HepG2 (cell line): ENCODE measurements at regions not wholly inside any gene's neighbourhood (a gene's known extent, or its start where the extent isn't known, plus 50 kb on each side); places are given as distances from the start of the nearest gene placed in this dataset.
A peak's percentile ranks its signal among the peaks of the same experiment; 100 is the strongest.

Experiments
- ATAC-seq: fragments of 200-7000 bp; cut with Tn5 transposase; 3 replicates; pipeline ENCODE4 v1.9.1; 2020; ENCODE audit warnings: mild to moderate bottlenecking, moderate library complexity
- BruUV-seq: library from RNA; stranded (reverse); fragments of 400-500 nt; replicated peaks from 2 replicates; lab custom pipeline; 2021; lab: Mats Ljungman, UMichigan
- CTCF ChIA-PET: fragments of 300-600 bp; formaldehyde crosslinking; extraction: SDS; loops from one replicate; lab custom pipeline; 2021; ENCODE audit warnings: low total read pairs, inconsistent platforms, low intra/inter-chr PET ratio; lab: Yijun Ruan, JAX
- POLR2A ChIA-PET: fragments of 350-600 bp; sonication (Branson Sonifier 250); formaldehyde crosslinking; loops from one replicate; lab custom pipeline; 2020; ENCODE audit warnings: antibody characterized with exemption, inconsistent platforms; lab: Yijun Ruan, JAX
- DNase-seq: peaks from one replicate; pipeline ENCODE4 v3.0.0-alpha.2; 2015; ENCODE audit warnings: low spot score
- FAIRE-seq: peaks from 3 replicates; lab custom pipeline; 2011; peaks lifted over from hg19 to GRCh38; lab: Jason Lieb, UNC
- H2AFZ ChIP-seq: one replicate; pipeline ENCODE4 v1.6.1; 2011; ENCODE audit warnings: low read length, inconsistent platforms
- H3K27ac ChIP-seq: fragments of 300-600 bp; 3 replicates; pipeline ENCODE4 v1.8.0; 2011; ENCODE audit warnings: mixed run types, mild to moderate bottlenecking, mixed read lengths, low read length, inconsistent platforms; ENCODE audit not compliant: insufficient read depth; ENCODE audit errors: extremely low read length
- H3K27me3 ChIP-seq, 2 experiments: fragments of 200-600 bp in 1 of 2; 2 replicates in 1 of 2; 3 replicates in 1 of 2; pipeline versions ENCODE4 v1.6.0 to v1.8.0; 2011; ENCODE audit warnings: low read length in 2 of 2, mild to moderate bottlenecking in 2 of 2, moderate library complexity in 2 of 2, inconsistent platforms in 1 of 2; ENCODE audit not compliant: insufficient read depth in 2 of 2, control insufficient read depth in 1 of 2
- H3K36me3 ChIP-seq, 2 experiments: fragments of 200-600 bp in 1 of 2; replicated peaks in 1 of 2; 2 replicates in 1 of 2; 3 replicates in 1 of 2; pipeline versions ENCODE4 v1.5.1 to v1.8.0; 2011; ENCODE audit warnings: low read length in 2 of 2, inconsistent platforms in 1 of 2; ENCODE audit not compliant: insufficient read depth in 2 of 2, control insufficient read depth in 1 of 2
- H3K4me1 ChIP-seq: 2 replicates; pipeline ENCODE4 v1.5.1; 2012; ENCODE audit warnings: low read length, inconsistent platforms; ENCODE audit not compliant: insufficient read depth
- H3K4me2 ChIP-seq: 2 replicates; pipeline ENCODE4 v1.6.0; 2011; ENCODE audit warnings: low read depth, low read length, inconsistent platforms
- H3K4me3 ChIP-seq, 3 experiments: fragments of 200-600 bp in 1 of 3; sonication (generic), shearing (Covaris generic) in 1 of 3; replicated peaks in 1 of 3; 2 replicates each; pipeline ENCODE4 v1.5.1; 2011 to 2016; ENCODE audit warnings: low read length in 3 of 3, inconsistent platforms in 2 of 3, low read depth in 2 of 3, mild to moderate bottlenecking in 2 of 3, control low read depth in 1 of 3, mixed read lengths in 1 of 3; ENCODE audit not compliant: insufficient read depth in 1 of 3
- H3K79me2 ChIP-seq: one replicate; pipeline ENCODE4 v1.6.1; 2011; ENCODE audit warnings: low read length, inconsistent platforms; ENCODE audit not compliant: insufficient read depth
- H3K9ac ChIP-seq: 2 replicates; pipeline ENCODE4 v1.6.0; 2011; ENCODE audit warnings: mild to moderate bottlenecking, low read depth, low read length, inconsistent platforms; ENCODE audit not compliant: insufficient read depth
- H3K9me3 ChIP-seq: 2 replicates; pipeline ENCODE4 v1.5.1; 2012; ENCODE audit warnings: mild to moderate bottlenecking, low read length
- H4K20me1 ChIP-seq: 2 replicates; pipeline ENCODE4 v1.6.0; 2011; ENCODE audit warnings: inconsistent platforms, mild to moderate bottlenecking, low read length, moderate library complexity; ENCODE audit not compliant: insufficient read depth
- ARNT ChIP-seq: fragments of 450-650 bp; IDR thresholded peaks from 2 replicates; pipeline ENCODE4 v1.6.1; 2017
- ATF7 ChIP-seq, 2 experiments: fragments of 450-650 bp in 1 of 2; sonication (generic) in 1 of 2; formaldehyde crosslinking in 1 of 2; IDR thresholded peaks; 2 replicates each; pipeline versions ENCODE4 v1.4.0 to v1.6.1; 2016 to 2020; ENCODE audit warnings: antibody characterized with exemption in 1 of 2, mild to moderate bottlenecking in 1 of 2, missing genetic modification reagents in 1 of 2
- CBX5 ChIP-seq: sonication (generic); formaldehyde crosslinking; IDR thresholded peaks from 2 replicates; pipeline ENCODE4 v1.4.0; 2020; ENCODE audit warnings: missing genetic modification reagents, borderline replicate concordance
- DMAP1 ChIP-seq: IDR thresholded peaks from 2 replicates; pipeline ENCODE4 v1.6.1; 2016
- ELF4 ChIP-seq: sonication (generic); formaldehyde crosslinking; IDR thresholded peaks from 2 replicates; pipeline ENCODE4 v1.5.0; 2020; ENCODE audit warnings: missing genetic modification reagents, mild to moderate bottlenecking, moderate library complexity, borderline replicate concordance
- FIP1L1 ChIP-seq: fragments of 200-400 bp; formaldehyde crosslinking; IDR thresholded peaks from 2 replicates; pipeline ENCODE4 v1.6.1; 2018; ENCODE audit warnings: low read depth, mild to moderate bottlenecking, low read length, moderate library complexity, borderline replicate concordance; ENCODE audit not compliant: insufficient read depth
- FOXA1 ChIP-seq, 2 experiments: fragments of 450-650 bp in 1 of 2; sonication (generic) in 1 of 2; formaldehyde crosslinking in 1 of 2; IDR thresholded peaks; 2 replicates each; pipeline versions ENCODE4 v1.4.0 to v1.6.1; 2016 to 2020; ENCODE audit warnings: missing genetic modification reagents in 1 of 2
- HMGA1 ChIP-seq: sonication (generic); formaldehyde crosslinking; conservative IDR thresholded peaks from 2 replicates; pipeline ENCODE4 v1.4.0; 2020; ENCODE audit warnings: missing genetic modification reagents
- HNRNPK ChIP-seq: fragments of 200-400 bp; formaldehyde crosslinking; IDR thresholded peaks from 2 replicates; pipeline ENCODE4 v1.6.1; 2018; ENCODE audit warnings: low read length, low read depth, moderate library complexity, mild to moderate bottlenecking; ENCODE audit not compliant: poor library complexity, severe bottlenecking
- HNRNPLL ChIP-seq: fragments of 200-400 bp; formaldehyde crosslinking; IDR thresholded peaks from 2 replicates; pipeline ENCODE4 v1.6.1; 2017; ENCODE audit warnings: mild to moderate bottlenecking, low read depth, low read length; ENCODE audit not compliant: poor library complexity, severe bottlenecking
- KDM4B ChIP-seq: sonication (generic); formaldehyde crosslinking; IDR thresholded peaks from 2 replicates; pipeline ENCODE4 v1.4.0; 2020; ENCODE audit warnings: missing genetic modification reagents
- MAFG ChIP-seq: sonication (generic); formaldehyde crosslinking; IDR thresholded peaks from 2 replicates; pipeline ENCODE4 v1.5.1; 2020; ENCODE audit warnings: mild to moderate bottlenecking, missing genetic modification reagents
- NCOA1 ChIP-seq: sonication (generic); formaldehyde crosslinking; IDR thresholded peaks from 2 replicates; pipeline ENCODE4 v1.9.0; 2021; ENCODE audit warnings: missing genetic modification reagents
- SMYD3 ChIP-seq: sonication (generic); formaldehyde crosslinking; IDR thresholded peaks from 2 replicates; pipeline ENCODE4 v1.8.1; 2023; ENCODE audit warnings: mild to moderate bottlenecking, missing genetic modification reagents
- ZNF20 ChIP-seq: sonication (generic); formaldehyde crosslinking; IDR thresholded peaks from 2 replicates; pipeline ENCODE4 v1.4.0; 2020; ENCODE audit warnings: mild to moderate bottlenecking, moderate library complexity, missing genetic modification reagents
- ZNF260 ChIP-seq: sonication (generic); formaldehyde crosslinking; IDR thresholded peaks from 2 replicates; pipeline ENCODE4 v1.4.0; 2020; ENCODE audit warnings: missing genetic modification reagents, low read depth, mild to moderate bottlenecking, borderline replicate concordance
- in situ Hi-C: cut with HindIII; loops from 2 replicates; pipeline ENCODE4 v1.10.0; 2017; ENCODE audit warnings: low pct_unique_long_range_greater_than_20kb; ENCODE audit not compliant: extremely low pct_ligation_motif_present
- intact Hi-C: fragments of 100-400 bp; cut with micrococcal nuclease; formaldehyde crosslinking; loops from one replicate; pipeline ENCODE4 v1.10.0; 2022; ENCODE audit not compliant: unreplicated experiment

DNA sequence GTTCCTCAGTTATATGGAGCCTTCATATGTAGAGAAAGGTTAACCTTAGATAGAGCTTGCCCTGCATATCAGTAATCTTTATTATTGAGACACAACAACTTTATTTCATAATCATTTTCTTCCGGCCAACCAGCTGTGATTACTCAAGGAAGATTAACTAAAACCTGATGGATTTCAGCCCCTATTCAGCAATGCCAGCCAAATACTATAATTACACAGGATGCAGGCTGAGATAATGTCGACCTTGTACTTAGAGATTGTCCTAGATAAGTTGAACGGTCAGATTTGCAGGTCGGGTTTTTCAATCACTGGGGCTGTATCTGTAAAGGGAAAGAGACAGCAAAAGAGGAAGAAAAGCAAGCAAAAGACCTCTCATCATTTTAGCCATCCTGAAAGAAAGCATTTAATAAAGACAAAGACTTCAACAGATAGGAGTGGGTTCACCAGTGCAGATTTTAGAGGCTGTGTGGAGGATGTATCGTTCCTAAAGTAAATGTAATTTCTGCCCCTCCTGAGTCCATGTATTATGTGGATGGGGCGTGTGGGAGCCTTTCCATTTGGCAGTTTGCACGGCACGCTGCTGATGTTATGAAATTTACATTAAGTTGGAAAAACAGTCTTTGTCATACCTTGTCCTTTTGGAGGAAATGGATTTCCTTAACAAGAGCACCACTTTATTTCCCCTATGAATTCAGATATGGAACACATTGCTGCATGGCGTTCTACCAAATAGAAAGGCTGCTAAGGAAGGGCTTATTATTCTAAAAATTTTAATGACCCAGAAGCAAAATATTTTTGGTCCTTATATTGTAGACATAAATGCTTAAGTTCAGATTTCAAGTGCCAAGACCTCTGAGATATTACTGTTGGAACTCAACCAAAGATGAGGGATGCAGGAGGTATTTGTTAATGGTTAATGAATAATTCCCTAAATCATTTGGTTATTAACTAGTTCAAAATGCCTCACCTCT, 496.7 kb downstream of the SPRY1 start (continued):
- TF ChIP-seq HMGA1, result no peak
- TF ChIP-seq ELF4, result no peak
- no peak for TF ChIP-seq DMAP1 (CRISPR knock-in tag)
- TF ChIP-seq ATF7 (IDR thresholded peaks at IDR 0.05), result no peak
- no peak for TF ChIP-seq ATF7 (CRISPR knock-in tag; IDR thresholded peaks at IDR 0.05)
- TF ChIP-seq HNRNPLL, result no peak
- no peak for TF ChIP-seq ARNT
- TF ChIP-seq ZNF20 (CRISPR knock-in tag), result no peak
- no peak for TF ChIP-seq CBX5 (CRISPR knock-in tag)
- TF ChIP-seq KDM4B (CRISPR knock-in tag), result no peak
- TF ChIP-seq SMYD3 (CRISPR knock-in tag), result no peak
- TF ChIP-seq MAFG (CRISPR knock-in tag), result no peak
- no peak for TF ChIP-seq HNRNPK

DNA sequence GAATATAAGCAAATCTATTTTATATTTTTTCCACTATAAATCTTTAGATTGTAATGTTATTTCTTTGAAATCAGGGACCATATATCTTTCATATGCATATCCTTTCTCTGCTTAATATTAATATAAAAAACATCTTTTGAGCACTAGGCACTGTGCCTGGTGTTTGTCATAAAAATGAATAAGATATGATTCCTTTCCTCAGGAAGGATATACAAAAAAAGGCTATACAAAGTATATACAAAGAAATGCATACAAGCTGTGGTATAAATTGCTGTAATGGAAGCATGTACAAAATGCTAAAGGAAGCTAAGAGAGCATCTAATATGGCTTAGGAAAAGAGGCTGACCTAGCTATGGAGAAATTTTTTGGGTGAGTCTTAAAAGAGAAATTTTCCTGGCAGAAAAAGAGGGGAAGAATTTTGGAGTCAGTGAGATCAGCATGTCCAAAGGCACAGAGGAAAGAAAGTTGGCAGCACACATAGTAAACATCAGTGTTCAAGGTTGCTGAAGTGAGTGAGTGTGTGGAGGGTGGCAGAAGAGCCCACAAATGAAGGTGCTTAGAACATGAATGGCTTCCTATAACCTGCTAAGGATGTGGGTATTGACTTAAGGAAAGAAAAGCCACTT, 500.0 kb downstream of the SPRY1 start:
- Histone ChIP-seq H3K36me3 (no peaks in the 10 kb centered on the region), H3K27me3 (no peaks in the 10 kb centered on the region), H4K20me1 (no peaks in the 10 kb centered on the region), H3K9ac (no peak overlapping the region), H3K9me3 (no peaks in the 10 kb centered on the region), H3K4me3 (no peak overlapping the region), H3K4me1 (peaks cover 35% of the 10 kb centered on the region), H3K4me2 (no peak overlapping the region), H3K79me2 (no peaks in the 10 kb centered on the region), H3K27ac (no peak overlapping the region), H2AFZ (no peak overlapping the region)
- FAIRE-seq (no peak), ATAC-seq (peak; percentile 43; the same call in 1 of the 3 replicates), DNase-seq (no peak)
- POLR2A ChIA-PET, result no interaction called here
- in situ Hi-C loops (no loop called here), intact Hi-C loops (no loop called here)
- CTCF ChIA-PET, result no interaction called here
- BruUV-seq, result no TSS peak
- no peak for TF ChIP-seq ZNF260 (CRISPR knock-in tag)
- no peak for TF ChIP-seq FIP1L1
- TF ChIP-seq FOXA1 (IDR thresholded peaks at IDR 0.05), result no peak
- TF ChIP-seq FOXA1 (CRISPR knock-in tag; IDR thresholded peaks at IDR 0.05), result 0 out of 2 replicates have a peak, but pooled peaks have one; percentile 32
- no peak for TF ChIP-seq NCOA1 (CRISPR knock-in tag)
